ENCODE measurements at regions not wholly inside any gene's neighbourhood (a gene's known extent, or its start where the extent isn't known, plus 50 kb on each side); places are given as distances from the start of the nearest gene placed in this dataset.

DNA sequence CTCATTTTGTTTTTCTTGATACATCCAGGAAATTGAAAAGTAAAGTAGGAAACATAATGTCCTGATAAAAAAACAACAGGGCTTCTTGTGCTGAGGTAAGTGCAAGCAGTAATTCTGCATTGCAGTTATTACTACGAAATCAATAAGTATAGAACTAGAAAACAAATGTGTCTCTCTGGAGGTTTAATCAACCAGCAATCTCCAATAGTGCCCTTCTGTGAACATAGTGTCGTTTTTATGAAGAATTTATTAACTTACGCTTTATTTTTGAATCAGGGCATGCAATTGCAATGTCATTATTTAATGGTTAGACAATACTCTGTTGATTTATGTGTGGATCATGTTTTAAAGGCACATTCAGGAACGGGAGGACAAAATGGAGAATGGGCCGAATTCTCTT lies 494.1 kb upstream of the NOVA1 start:
- TF ChIP-seq CTCF (IDR thresholded peaks at IDR 0.05; ENCODE audit: poor library complexity, severe bottlenecking): no peak
- Histone ChIP-seq H3K4me3 (ENCODE audit: severe bottlenecking) (no peak overlapping the region), H3K4me1 (ENCODE audit: insufficient read depth, poor library complexity, severe bottlenecking) (no peaks in the 10 kb centered on the region), H3K9me3 (ENCODE audit: severe bottlenecking) (no peaks in the 10 kb centered on the region), H3K27ac (ENCODE audit: poor library complexity, severe bottlenecking) (no peak overlapping the region), H3K36me3 (ENCODE audit: low read depth) (no peaks in the 10 kb centered on the region), H3K27me3 (ENCODE audit: insufficient read depth, poor library complexity, severe bottlenecking) (peaks cover 14% of the 10 kb centered on the region)
- DNase-seq (ENCODE audit: low spot score): no peak
- ATAC-seq (ENCODE audit: low read depth): no peak

- no peak for TF ChIP-seq CTCF (IDR thresholded peaks at IDR 0.05; ENCODE audit: poor library complexity, severe bottlenecking)
- DNase-seq (ENCODE audit: low spot score) (no peak), ATAC-seq (ENCODE audit: low read depth) (no peak)
- Histone ChIP-seq H3K27ac (ENCODE audit: poor library complexity, severe bottlenecking) (no peak overlapping the region), H3K4me1 (ENCODE audit: insufficient read depth, poor library complexity, severe bottlenecking) (no peaks in the 10 kb centered on the region), H3K9me3 (ENCODE audit: severe bottlenecking) (no peaks in the 10 kb centered on the region), H3K4me3 (ENCODE audit: severe bottlenecking) (no peak overlapping the region), H3K36me3 (ENCODE audit: low read depth) (no peaks in the 10 kb centered on the region), H3K27me3 (ENCODE audit: insufficient read depth, poor library complexity, severe bottlenecking) (peaks cover 10% of the 10 kb centered on the region)
These were observed 498.3 kb upstream of the NOVA1 start for GRCh38 chr14:27096091-27096490.

DNA sequence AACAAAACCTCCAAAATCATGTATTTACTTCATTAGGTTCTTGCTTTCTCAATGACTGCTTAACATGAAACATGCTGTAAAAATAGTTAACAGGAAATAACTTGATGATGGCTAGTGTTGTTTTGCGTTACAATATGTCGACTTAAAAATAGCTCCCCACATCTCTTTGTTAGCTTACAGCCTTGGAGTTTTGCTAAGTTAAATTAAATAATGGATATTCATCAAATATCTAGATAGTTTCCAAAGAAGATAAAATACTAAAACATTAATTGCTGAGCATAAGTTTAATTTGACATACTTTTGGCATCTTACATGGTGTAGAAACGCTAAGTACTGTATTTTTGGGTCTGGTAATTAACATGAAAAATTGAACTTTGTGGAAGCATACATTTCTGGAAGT lies 500.6 kb upstream of the NOVA1 start:
- Histone ChIP-seq H3K27me3 (ENCODE audit: insufficient read depth, poor library complexity, severe bottlenecking) (no peaks in the 10 kb centered on the region), H3K4me1 (ENCODE audit: insufficient read depth, poor library complexity, severe bottlenecking) (no peaks in the 10 kb centered on the region), H3K36me3 (ENCODE audit: low read depth) (no peaks in the 10 kb centered on the region), H3K4me3 (ENCODE audit: severe bottlenecking) (no peak overlapping the region), H3K9me3 (ENCODE audit: severe bottlenecking) (no peaks in the 10 kb centered on the region), H3K27ac (ENCODE audit: poor library complexity, severe bottlenecking) (no peak overlapping the region)
- TF ChIP-seq CTCF (IDR thresholded peaks at IDR 0.05; ENCODE audit: poor library complexity, severe bottlenecking): no peak
- DNase-seq (ENCODE audit: low spot score): no peak
- no peak for ATAC-seq (ENCODE audit: low read depth)

- H3K27ac ChIP-seq (ENCODE audit: poor library complexity, severe bottlenecking): no peak overlapping the region
- ATAC-seq (ENCODE audit: low read depth) (no peak), DNase-seq (ENCODE audit: low spot score) (no peak)
- H3K27me3 ChIP-seq (ENCODE audit: insufficient read depth, poor library complexity, severe bottlenecking): no peaks in the 10 kb centered on the region
- TF ChIP-seq CTCF (IDR thresholded peaks at IDR 0.05; ENCODE audit: poor library complexity, severe bottlenecking): no peak
- H3K9me3 ChIP-seq (ENCODE audit: severe bottlenecking): no peaks in the 10 kb centered on the region
- H3K4me3 ChIP-seq (ENCODE audit: severe bottlenecking): no peak overlapping the region
- no peaks in the 10 kb centered on the region for H3K36me3 ChIP-seq (ENCODE audit: low read depth)
- H3K4me1 ChIP-seq (ENCODE audit: insufficient read depth, poor library complexity, severe bottlenecking): no peaks in the 10 kb centered on the region
These were observed 516.3 kb upstream of the NOVA1 start for GRCh38 chr14:27114180-27114579.

GRCh38 chr14:27123162-27123561 lies 525.3 kb upstream of the NOVA1 start:
- no peaks in the 10 kb centered on the region for H3K4me1 ChIP-seq (ENCODE audit: insufficient read depth, poor library complexity, severe bottlenecking)
- H3K27ac ChIP-seq (ENCODE audit: poor library complexity, severe bottlenecking): no peak overlapping the region
- TF ChIP-seq CTCF (IDR thresholded peaks at IDR 0.05; ENCODE audit: poor library complexity, severe bottlenecking): no peak
- ATAC-seq (ENCODE audit: low read depth) (no peak), DNase-seq (ENCODE audit: low spot score) (no peak)
- H3K27me3 ChIP-seq (ENCODE audit: insufficient read depth, poor library complexity, severe bottlenecking): no peaks in the 10 kb centered on the region
- no peaks in the 10 kb centered on the region for H3K36me3 ChIP-seq (ENCODE audit: low read depth)
- H3K9me3 ChIP-seq (ENCODE audit: severe bottlenecking): no peaks in the 10 kb centered on the region
- no peak overlapping the region for H3K4me3 ChIP-seq (ENCODE audit: severe bottlenecking)
